NOMO-1 (cell line): ENCODE measurements at regions not wholly inside any gene's neighbourhood (a gene's known extent, or its start where the extent isn't known, plus 50 kb on each side); places are given as distances from the start of the nearest gene placed in this dataset.

ENCODE experiments used
- DNase-seq, 2 experiments: peaks; one replicate each; lab custom pipeline; 2025; ENCODE audit not compliant: unreplicated experiment in 2 of 2; lab: John Stamatoyannopoulos, UW

DNA sequence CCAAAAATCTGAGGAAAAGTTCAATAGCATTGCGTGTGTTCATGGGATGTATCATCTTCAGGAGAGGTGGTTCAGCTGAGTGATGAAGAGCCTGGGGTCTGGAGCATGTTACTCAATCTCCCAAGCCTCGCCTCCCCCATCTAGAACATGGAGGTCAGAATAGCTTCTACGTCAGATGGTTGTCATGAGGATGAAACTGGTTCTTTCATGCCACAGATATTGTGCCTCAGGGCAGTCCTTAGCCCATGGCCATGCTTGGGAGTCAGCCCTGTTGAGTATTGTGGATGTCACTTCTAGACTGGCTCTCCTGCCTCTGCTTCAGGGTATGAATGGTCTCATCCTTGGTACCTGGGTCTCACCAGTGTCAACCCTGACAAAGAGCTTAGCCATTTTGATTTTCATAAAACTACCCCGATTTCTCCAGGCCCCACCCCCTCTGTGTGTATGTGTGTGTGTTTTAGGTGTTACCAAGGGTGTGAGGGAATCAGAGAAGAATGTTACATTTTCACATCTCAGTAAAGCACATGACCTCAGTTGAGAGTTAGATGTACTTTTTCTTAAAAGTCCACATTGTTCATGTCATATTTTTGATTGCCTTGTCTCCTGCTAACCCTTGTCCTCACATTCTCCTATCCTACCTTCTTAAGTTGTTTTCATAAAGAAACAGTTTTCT, 97.8 kb upstream of the CD180 start:
- DNase-seq = no peak

DNA sequence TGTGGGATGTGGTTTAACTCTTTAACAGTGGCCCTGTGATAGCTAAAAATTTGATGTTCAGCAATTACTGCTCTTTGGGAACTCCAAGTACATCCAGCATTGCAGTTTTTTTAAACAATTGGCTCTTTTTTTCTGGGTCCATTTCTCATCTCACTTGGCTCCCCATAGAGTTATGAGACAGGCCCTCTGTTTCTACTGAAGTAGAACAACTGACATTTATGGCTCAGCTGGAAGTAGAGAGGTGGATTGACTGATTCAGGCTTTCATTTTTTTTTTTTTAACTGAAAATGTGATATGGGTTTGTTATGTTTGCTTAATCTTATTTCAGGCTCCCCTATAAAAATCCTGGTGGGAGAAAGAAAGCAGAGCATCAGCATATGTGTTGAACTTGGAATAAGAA, 96.6 kb upstream of the CD180 start:
- no peak for DNase-seq

DNA sequence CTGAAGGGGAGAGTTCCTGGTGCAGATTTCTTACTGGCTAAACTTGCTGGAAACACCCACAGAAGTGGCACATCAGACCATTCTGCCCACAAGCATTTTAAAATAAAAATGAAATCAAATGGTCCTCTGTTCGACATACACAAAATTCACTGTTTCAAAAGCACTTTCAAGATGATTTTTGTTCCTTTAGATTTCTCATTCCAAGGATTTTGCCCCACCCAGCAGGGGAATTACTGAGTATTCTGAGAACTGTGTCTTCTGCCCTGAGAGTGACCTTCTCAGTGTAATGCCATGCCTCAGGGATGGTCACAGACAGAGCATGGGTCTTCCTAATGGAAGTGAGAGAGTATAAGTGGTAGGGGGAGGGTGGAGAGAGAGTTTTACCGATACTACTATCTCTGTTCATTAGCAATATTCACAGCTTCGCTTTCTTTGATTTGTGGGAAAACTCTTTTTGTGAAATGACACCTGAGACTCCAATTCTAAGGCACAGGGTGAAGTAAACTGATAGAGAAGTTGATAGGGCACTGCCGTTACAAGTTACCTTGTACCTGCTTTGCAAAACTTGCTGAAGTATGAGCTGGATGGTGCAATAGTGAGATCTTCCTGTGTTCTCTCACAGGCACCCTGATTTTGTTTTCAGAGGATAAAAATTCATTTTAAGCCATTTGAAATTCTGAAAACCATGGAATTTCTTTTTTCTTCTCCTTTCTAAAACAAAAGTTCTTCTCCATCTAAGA, 95.8 kb upstream of the CD180 start:
- no peak for DNase-seq

DNA sequence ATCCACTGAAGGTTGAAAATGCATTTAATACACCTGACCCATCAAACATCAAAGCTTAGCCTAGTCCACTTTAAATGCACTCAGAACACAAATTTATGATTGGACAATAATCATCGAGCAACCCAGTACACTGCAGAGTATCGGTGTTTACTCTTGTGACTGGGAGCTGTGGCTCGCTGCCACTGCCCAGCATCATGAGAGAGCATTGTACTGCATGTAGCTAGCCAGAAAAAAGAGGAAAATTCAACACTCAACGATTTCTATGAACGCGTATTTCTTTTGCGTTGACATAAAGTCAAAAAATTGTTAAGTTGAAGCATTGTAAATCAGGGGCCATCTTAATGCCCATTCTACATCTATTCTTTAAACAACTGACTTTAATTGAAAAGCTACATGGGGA, 95.1 kb upstream of the CD180 start:
- DNase-seq = no peak

DNA sequence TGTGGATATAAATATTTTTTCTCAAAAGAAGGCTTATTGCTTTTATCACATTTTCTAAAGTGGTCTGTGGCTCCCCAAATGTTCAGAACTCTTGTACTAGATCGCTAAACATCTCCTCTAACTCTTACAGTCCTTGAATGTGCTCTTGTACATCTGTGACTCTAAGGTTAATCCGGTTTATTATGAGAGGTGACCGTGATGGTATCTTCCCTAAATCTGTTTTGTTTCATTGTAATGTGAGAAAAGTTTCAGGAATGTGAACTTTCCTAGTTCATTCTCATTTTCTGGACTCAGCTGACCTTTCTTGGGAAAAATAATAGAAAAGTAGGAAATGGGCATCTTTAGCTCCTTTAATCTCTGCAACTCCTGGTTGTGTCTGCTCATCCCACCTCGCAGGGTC, 94.5 kb upstream of the CD180 start:
- no peak for DNase-seq

DNA sequence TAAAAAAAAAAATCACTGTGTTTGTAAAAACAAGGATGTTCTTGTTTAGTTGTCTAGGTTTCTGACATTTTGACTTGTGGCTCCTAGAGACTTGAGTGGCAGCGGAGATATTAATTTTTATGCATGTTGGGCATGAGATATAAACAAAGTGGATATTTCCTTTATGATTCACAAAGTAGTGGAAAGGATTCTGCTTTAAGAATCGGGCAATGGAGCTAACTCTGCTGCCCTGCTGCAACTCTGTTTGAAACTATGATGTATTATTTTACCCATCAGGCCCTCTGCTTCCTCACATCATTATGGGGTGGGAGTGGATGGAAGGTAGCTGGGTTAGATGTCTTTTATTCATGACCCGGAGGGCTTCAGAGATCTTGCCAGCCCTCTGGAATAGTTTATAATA, 94.1 kb upstream of the CD180 start:
- DNase-seq = no peak

DNA sequence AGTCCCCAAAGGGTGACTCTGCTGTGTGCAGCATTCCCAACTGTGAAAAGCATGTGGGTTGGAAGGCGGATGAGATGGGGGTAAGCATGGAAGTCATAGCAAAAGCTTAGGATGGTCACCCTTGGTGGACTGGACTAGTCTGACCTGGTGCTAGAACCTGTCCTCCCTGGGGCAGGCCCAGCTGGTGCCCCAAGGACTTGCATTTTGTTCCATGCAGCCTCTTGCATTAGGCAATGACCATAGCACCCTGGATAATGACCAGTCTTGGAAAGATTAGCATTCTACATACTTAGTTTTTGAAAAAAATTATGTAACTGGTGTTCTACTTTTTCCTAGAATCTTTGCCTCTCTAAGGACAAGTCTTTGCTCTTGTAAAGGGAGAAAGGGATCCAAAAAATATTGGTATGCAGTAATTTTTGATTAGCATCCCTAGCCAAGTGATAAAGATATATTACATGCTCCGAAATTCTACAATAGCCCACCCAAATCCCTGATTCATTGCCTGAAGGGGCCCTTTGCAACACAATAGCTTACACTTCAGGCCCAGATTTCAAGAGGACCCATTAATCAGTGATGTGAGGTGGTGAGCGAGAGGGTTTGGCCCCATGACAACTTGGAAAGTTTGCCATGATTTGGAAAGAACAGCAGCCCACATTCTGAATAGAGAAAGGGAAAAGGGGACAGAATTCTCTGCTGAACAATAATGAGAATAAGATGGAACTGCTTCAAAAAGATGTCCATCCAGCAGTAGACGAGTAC, 93.3 kb upstream of the CD180 start:
- DNase-seq = no peak

DNA sequence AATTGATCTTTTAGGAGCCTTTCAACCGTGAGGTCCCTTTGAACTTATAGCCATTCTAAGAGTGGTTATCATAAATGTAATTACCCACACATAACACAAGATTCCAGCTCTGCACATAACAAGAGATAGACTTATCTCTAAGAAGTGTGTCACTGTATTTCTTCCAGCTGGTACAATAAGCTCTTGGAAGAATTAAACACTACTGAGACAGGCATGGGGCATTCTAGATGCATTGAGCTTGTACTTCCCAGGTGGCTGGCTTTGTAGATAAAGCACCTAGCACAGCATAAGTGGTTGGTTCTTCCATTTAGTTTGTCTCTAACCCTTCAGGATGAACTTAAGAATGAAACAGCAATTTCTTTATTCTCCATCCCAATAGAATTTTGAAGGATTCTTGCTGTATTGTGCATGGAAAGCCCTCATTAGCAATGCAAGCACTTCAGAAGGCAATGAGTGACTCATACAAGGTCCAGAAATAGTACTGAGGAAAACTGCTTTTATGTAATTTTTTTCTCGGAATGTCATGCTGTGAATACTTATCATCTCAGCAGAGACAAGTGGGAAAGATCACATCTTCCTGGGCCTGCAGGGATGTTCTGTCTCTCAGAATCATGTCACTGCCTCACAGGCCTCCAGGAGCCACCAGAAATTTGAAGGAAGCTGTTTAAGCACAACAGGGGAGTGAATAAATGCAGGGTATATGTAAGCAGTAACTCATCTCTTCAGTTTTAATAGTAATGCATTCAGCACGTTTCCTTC, 91.1 kb upstream of the CD180 start:
- no peak for DNase-seq

DNA sequence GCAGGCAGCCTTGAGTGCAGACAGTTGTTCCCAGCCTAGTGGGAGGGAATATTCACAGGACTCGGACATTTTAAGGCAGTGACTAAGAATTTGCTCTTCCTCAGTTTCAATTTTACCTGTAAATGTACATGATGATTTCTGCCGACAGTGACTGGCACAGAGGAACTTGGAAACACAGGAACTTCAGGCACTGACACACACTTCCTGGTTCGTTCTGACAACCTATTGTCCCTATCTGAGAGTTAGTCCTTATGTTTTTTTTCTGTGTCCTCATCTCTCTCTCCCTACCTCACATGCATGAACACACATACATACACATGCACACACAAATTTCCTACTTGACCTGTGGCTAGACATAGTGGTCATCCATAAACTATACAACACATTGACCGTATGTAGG, 89.4 kb upstream of the CD180 start:
- DNase-seq = no peak

DNA sequence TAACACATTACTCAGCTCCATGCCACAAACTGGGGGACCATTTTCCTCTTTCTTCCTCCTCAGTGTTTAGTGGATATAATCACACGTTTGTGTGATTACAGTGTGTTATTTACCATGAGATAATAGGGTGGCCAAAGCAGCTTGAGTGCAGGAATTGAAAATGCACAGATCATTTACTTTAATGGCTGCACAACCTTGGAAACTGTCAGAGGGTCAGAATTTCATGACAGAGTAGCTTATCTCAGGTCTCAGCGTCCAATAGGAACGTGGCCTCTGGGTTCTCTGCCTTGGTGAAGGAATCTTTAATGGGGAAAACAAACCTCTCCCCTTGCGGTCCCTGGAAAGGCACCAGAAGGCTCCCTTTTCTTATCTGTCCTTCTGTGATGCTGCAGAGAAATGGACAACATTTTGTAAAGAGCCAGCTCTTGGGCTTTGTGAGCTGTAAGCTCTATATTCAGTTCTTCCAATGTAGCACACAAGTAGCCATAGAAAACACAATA, 87.4 kb upstream of the CD180 start:
- DNase-seq = no peak

DNA sequence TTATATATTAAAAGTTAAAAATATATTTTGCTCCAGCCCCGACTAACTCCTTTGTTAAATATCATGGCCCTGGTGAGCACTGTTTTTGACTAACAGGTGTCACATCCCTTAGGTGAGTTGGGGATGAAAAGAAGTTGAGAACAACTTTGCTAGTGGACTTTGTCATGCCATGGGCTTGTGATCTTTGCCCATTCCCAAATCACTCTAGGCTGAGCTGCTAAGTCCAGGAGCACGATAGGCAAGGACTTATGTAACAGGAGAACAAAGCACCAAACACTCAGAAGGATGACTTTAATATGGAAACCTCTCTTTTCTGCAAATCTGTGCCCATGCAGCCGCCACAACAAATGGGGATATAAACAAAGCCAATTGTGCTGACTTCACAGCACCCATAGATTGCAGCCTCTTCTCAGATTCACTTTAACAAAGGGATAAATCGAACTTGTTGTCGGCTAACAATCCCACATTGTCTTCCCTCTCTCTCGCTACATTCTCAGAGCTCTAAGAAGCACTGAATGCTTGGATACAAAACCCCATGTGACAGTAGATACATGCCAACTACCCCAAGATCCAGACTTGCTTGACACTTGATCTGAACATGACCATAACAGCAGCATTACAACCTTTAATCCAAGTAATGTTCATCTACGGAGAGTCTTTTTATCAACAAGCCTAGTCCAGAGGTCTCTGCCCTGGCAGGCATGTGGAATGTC, 86.8 kb upstream of the CD180 start:
- no peak for DNase-seq

DNA sequence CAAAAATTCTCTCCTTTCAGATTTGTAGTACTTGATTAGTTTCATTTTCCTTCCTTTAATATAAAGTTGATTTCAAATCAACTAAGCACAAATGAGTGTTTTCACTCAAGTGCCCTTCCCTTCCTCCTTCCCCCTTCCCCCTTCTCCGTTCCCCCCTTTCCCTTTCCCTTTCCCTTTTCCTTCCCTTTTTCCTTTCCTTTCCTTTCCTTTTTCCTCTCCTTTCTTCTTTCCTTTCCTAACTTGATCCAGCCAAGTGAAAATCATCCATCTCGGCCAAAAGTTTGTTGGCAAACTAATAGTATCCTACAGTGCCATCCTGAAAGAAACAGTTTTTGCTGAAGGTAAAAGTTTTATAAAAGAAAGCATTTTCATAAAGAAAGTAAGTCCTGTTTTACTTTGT, 85.3 kb upstream of the CD180 start:
- DNase-seq = no peak

DNA sequence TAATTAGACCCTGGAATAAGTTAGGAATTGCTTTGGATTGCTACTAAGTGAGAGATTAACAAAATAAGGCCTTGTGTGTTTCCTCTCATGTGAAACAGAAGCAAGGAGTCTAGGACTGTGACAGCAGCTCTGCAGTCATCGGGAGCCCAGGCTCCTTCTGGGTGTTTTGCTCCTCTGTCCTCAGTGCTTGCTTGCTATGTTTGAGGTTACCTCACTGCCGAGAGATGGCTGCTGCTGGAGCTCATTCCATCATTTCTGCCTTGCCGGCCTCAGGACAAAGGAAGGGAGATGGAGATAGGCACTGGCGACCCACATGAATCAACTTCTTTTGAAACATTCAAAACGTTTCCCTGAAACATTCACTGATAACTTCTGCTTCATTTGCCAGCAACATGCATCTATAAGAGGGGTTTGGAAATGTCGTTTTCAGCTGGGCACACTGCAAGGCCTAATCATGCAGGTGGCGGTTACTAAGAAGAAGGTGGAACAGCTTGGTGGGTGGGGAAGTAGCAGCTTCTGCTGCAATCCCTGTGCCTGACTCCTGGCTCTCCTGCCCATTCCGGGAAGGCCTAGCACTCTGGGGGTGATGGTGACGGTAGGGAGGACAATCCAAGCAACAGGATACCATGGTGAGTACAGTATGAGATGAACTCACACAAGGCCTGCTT, 77.2 kb upstream of the CD180 start:
- no peak for DNase-seq

DNA sequence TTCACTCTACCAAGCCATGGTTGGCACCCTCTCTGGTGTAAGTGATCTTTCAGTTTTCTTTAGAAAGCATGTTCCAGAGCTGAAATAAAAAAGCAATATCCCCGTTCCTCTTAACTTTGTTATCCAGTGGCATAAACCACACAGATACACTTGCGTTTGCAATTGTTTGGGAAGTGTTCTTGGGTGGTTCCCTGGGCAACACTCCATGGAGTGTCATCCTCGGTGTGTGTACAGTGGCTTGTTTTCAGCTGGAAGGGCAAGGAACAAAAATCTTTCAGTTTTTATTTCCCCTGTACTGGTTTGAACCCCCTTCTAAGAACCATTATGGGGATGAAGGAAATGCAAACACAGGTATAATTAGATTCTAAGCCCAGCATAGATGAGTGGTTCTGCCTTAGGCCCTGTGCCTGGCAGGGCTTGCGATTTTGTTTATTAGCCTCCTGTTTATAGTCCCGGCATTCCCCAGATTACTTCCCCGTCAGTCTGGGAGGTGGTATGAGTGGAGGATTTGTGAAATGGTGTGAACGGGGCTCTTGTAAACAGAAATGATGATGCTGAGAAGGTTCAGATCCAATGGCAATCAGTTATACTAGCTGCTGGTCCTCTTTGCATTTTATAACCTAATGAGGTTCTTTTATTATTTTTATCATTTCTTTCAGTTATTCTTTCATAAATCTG, 76.0 kb upstream of the CD180 start:
- no peak for DNase-seq

DNA sequence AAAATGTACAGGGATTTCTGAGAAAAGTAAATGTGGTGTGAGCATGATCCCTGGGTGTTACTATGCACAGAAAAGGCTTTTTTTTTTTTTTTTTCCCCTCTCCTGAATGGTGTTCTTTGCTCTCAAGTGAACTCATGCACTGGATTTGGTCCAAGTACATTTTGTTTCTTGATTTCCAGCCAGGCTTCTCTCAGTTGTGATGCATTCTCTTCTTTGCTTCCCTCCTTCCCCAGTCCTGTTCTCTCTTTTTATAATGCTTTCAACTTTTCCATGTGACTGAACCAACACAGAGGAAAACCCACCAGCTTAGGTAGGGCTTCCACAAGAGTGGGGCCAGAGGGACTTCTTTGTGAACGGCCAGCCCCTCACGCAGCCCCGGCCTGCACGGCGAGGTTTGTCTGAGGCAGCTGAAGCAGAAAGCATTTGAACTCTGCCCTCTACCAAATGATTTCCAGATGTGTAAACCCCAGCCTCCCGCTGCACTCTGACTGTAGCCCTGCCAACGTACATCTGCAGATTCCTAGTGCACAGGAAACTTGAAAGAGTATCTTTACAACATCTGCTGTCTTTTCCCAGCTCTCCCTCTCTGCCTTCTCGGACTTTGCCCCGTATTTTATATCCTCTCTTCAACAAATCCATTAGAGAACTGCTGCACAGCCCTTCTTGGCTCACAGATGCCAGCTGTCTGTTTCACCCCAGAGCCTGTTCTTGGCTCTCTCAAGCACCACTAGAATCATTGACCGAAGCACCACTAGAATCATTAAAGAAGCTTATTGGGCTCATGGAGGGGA, 71.8 kb upstream of the CD180 start:
- DNase-seq = no peak

DNA sequence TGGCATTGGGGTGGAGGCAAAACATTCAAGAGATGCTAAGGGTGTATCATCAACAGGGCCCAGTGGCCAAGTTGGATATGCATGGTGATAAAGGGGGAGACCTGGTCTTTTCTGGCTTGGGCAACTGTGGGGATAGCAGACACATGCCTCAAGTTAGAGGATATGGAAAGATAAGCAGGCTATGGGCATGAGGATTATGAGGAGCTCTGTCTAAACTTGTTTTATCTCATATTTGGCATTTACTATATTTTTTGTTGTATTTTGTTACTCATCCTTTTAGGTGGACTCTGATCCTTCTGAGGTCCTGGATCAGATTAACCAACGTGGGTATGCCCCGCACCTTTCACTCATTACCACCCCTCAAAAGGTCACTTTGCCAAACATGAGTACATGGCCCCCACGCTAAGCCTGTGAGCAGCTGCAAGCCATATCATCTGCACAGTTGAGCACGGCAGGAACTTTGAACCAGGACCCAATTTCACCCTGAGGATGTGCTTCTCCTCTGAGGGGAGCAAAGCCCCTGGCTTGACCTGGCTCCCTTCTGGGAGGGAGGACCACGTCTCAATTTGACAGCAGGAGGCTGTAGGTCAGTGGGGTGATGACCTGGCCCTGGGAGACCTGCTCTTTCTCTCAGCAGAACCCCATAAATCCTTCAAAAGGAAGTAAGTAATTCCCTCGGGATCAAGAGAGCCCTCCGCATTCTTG, 71.1 kb upstream of the CD180 start:
- DNase-seq = no peak

DNA sequence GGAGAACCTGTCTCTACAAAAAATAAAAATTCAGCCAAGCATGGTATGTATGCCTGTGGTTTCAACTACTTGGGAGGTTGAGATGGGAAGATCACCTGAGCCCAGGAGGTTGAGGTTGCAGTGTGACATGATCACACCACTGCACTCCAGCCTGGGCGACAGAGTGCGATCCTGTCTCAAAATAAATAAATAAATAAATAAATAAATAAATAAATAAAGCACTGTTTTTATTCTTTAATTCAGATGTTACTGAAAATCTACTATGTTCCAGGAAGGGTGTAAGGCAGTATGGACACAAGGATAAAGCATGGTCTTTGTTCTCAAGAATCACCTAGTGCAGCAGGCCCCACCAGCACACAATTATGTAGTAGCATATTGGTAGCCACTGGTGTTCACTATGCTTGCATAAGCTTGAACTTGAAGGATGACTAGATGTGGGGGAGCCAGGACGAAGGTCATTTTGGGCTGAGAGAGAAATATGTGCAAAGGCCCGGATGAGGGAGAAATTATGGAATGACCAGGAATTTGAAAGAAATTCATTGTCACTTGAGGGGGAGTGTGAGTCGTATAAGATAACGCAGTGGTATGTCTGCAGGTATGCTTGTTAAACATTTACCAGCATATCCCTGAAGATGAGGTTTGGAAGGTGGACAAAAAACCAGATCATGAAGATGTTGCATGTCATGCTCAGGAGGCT, 70.2 kb upstream of the CD180 start:
- no peak for DNase-seq
